Caco-2 (cell line): ENCODE measurements at regions not wholly inside any gene's neighbourhood (a gene's known extent, or its start where the extent isn't known, plus 50 kb on each side); places are given as distances from the start of the nearest gene placed in this dataset.

Source experiments
- BruUV-seq: library from RNA; stranded (reverse); fragments of 400-500 nt; replicated peaks from 2 replicates; lab custom pipeline; 2021; lab: Mats Ljungman, UMichigan
- CTCF ChIA-PET: fragments of 300-600 bp; sonication (Branson Sonifier 250); formaldehyde crosslinking; loops from one replicate; lab custom pipeline; 2022; ENCODE audit warnings: antibody characterized with exemption; lab: Charles Lee
- POLR2A ChIA-PET: fragments of 300-600 bp; sonication (Branson Sonifier 250); formaldehyde crosslinking; loops from one replicate; lab custom pipeline; 2022; ENCODE audit warnings: antibody characterized with exemption; lab: Charles Lee
- DNase-seq, 2 experiments: peaks; one replicate each; pipeline versions ENCODE4 v3.0.0 to v3.0.0-alpha.2; 2020 to 2022
- H3K27me3 ChIP-seq: replicated peaks from 2 replicates; pipeline ENCODE4 v1.6.0; 2011; ENCODE audit warnings: low read length; ENCODE audit not compliant: control insufficient read depth, insufficient read depth
- H3K36me3 ChIP-seq: 2 replicates; pipeline ENCODE4 v1.5.1; 2011; ENCODE audit warnings: low read length; ENCODE audit not compliant: control insufficient read depth, insufficient read depth
- H3K4me1 ChIP-seq: fragments of 250-450 bp; sonication (Bioruptor Pico); 2 replicates; pipeline ENCODE4 v1.5.1; 2020; ENCODE audit warnings: mild to moderate bottlenecking
- H3K4me3 ChIP-seq: 2 replicates; pipeline ENCODE4 v1.5.1; 2011; ENCODE audit warnings: low read depth, mild to moderate bottlenecking, control low read depth, low read length
- H3K9me3 ChIP-seq: fragments of 250-450 bp; sonication (Bioruptor Pico); 2 replicates; pipeline ENCODE4 v1.5.1; 2020; ENCODE audit warnings: mild to moderate bottlenecking, moderate library complexity
- H3K27ac Mint-ChIP-seq: one replicate; pipeline ENCODE4 v1.8.0; 2022; ENCODE audit warnings: mixed read lengths; ENCODE audit not compliant: unreplicated experiment
- H3K27me3 Mint-ChIP-seq: one replicate; pipeline ENCODE4 v1.8.0; 2022; ENCODE audit warnings: mixed read lengths; ENCODE audit not compliant: insufficient read depth, unreplicated experiment
- H3K36me3 Mint-ChIP-seq: one replicate; pipeline ENCODE4 v1.8.0; 2022; ENCODE audit warnings: mild to moderate bottlenecking, mixed read lengths; ENCODE audit not compliant: insufficient read depth, unreplicated experiment
- H3K4me1 Mint-ChIP-seq: one replicate; pipeline ENCODE4 v1.8.0; 2022; ENCODE audit warnings: low read depth, mixed read lengths; ENCODE audit not compliant: unreplicated experiment
- H3K4me3 Mint-ChIP-seq: one replicate; pipeline ENCODE4 v1.8.0; 2022; ENCODE audit warnings: mild to moderate bottlenecking, moderate library complexity, mixed read lengths; ENCODE audit not compliant: unreplicated experiment
- H3K9me3 Mint-ChIP-seq: one replicate; pipeline ENCODE4 v1.8.0; 2022; ENCODE audit warnings: mixed read lengths; ENCODE audit not compliant: unreplicated experiment
- CTCF ChIP-seq, 2 experiments: fragments of 200-600 bp in 1 of 2; IDR thresholded peaks; 1 replicate in 1 of 2; 2 replicates in 1 of 2; pipeline versions ENCODE4 v1.5.1 to v1.8.0; 2011 to 2022; ENCODE audit warnings: antibody characterized with exemption in 1 of 2, control low read depth in 1 of 2, inconsistent platforms in 1 of 2, low read depth in 1 of 2, low read length in 1 of 2, mild to moderate bottlenecking in 1 of 2, moderate library complexity in 1 of 2; ENCODE audit not compliant: insufficient read depth in 1 of 2, severe bottlenecking in 1 of 2, unreplicated experiment in 1 of 2
- intact Hi-C: fragments of 100-400 bp; cut with micrococcal nuclease; formaldehyde crosslinking; loops from one replicate; pipeline ENCODE4 v1.10.0; 2022; ENCODE audit not compliant: unreplicated experiment

DNA sequence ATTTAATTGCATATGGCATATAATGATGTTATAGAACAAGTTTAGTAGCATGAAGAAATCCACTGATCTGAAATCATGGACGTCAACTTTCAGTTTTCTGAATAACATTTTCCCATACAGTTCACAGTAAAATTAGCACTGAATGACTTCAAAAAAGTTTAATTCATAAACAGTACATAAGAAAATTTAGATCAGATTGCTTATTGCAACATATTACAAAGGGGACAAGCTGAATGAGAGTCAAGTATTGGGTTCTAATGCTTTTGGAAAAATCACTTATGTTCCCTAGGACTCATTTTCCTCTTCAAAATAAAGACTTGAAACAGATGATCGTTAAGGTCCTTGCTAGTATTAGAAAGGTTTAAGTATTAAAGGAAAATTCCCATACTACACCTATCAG is 898.3 kb upstream of the INTU start:
- Histone ChIP-seq H3K36me3 (no peaks in the 10 kb centered on the region), H3K4me1 (no peaks in the 10 kb centered on the region), H3K27me3 (no peaks in the 10 kb centered on the region), H3K4me3 (no peak overlapping the region), H3K9me3 (no peaks in the 10 kb centered on the region)
- Mint-ChIP-seq H3K9me3 (no peaks in the 10 kb centered on the region), H3K4me1 (no peaks in the 10 kb centered on the region), H3K36me3 (no peaks in the 10 kb centered on the region), H3K4me3 (no peak overlapping the region), H3K27ac (no peak overlapping the region), H3K27me3 (no peaks in the 10 kb centered on the region)
- intact Hi-C loops, result no loop called here
- no peak for TF ChIP-seq CTCF (IDR thresholded peaks at IDR 0.05; ENCODE audit: insufficient read depth in 1 of 2, low read depth in 1 of 2, low read length in 1 of 2, severe bottlenecking in 1 of 2, unreplicated experiment in 1 of 2)
- BruUV-seq, result no TSS peak
- CTCF ChIA-PET, result no interaction called here
- POLR2A ChIA-PET, result no interaction called here
- no peak for DNase-seq

GRCh38 chr4:126735294-126736132 is 897.2 kb upstream of the INTU start:
- CTCF ChIA-PET, result no interaction called here
- POLR2A ChIA-PET, result no interaction called here
- Histone ChIP-seq H3K4me3 (no peak overlapping the region), H3K9me3 (no peaks in the 10 kb centered on the region), H3K27me3 (no peaks in the 10 kb centered on the region), H3K36me3 (no peaks in the 10 kb centered on the region), H3K4me1 (no peaks in the 10 kb centered on the region)
- no peak for DNase-seq
- no peak overlapping the region for H3K4me3 Mint-ChIP-seq
- BruUV-seq, result no TSS peak
- intact Hi-C loops, result no loop called here
- H3K27me3 Mint-ChIP-seq, result no peaks in the 10 kb centered on the region
- no peak overlapping the region for H3K27ac Mint-ChIP-seq
- H3K4me1 Mint-ChIP-seq, result no peaks in the 10 kb centered on the region
- no peaks in the 10 kb centered on the region for H3K9me3 Mint-ChIP-seq
- H3K36me3 Mint-ChIP-seq, result no peaks in the 10 kb centered on the region
- TF ChIP-seq CTCF (IDR thresholded peaks at IDR 0.05; ENCODE audit: insufficient read depth in 1 of 2, low read depth in 1 of 2, low read length in 1 of 2, severe bottlenecking in 1 of 2, unreplicated experiment in 1 of 2), result no peak

- Mint-ChIP-seq H3K9me3 (no peaks in the 10 kb centered on the region), H3K4me1 (no peaks in the 10 kb centered on the region), H3K27me3 (no peaks in the 10 kb centered on the region), H3K4me3 (no peak overlapping the region), H3K27ac (no peak overlapping the region), H3K36me3 (no peaks in the 10 kb centered on the region)
- H3K4me3 ChIP-seq, result no peak overlapping the region
- ChIA-PET POLR2A (no interaction called here), CTCF (no interaction called here)
- H3K36me3 ChIP-seq, result no peaks in the 10 kb centered on the region
- H3K27me3 ChIP-seq, result no peaks in the 10 kb centered on the region
- no peaks in the 10 kb centered on the region for H3K4me1 ChIP-seq
- no peak for TF ChIP-seq CTCF (IDR thresholded peaks at IDR 0.05; ENCODE audit: insufficient read depth in 1 of 2, low read depth in 1 of 2, low read length in 1 of 2, severe bottlenecking in 1 of 2, unreplicated experiment in 1 of 2)
- BruUV-seq, result no TSS peak
- intact Hi-C loops, result no loop called here
- no peaks in the 10 kb centered on the region for H3K9me3 ChIP-seq
- DNase-seq, result no peak
Measured at GRCh38 chr4:126736133-126736518, 896.6 kb upstream of the INTU start.
